ENCODE measurements at regions not wholly inside any gene's neighbourhood (a gene's known extent, or its start where the extent isn't known, plus 50 kb on each side); places are given as distances from the start of the nearest gene placed in this dataset.

DNA sequence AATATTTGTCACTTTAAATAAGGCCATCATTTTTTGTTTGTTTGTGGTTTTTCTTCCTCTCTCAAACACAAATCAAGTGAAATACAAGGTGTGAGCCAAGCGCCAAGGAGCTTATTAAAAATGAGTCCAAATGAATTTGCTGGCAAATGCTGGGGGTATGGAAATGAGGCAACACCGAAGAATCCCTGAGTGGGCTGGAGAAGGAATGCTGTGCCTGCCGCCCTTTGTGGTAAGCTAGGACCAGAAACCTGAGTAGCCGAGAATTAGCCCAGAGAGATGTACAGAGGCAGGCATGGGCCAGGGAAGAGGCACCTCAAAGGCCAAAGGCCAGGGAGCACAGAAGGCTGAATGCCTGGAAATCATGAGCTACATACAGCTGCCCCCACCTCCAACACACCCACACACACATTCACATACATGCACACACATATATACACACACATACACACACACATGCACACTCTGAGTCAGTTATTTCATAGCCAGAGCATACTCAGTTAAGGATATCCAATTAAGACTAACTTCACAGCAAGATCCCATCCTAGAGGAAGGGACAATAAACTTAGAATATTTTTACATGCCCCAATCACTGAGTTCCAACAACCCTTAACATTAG, 266.1 kb upstream of the DYNLRB2 start:
- TF ChIP-seq, protein P1, sequence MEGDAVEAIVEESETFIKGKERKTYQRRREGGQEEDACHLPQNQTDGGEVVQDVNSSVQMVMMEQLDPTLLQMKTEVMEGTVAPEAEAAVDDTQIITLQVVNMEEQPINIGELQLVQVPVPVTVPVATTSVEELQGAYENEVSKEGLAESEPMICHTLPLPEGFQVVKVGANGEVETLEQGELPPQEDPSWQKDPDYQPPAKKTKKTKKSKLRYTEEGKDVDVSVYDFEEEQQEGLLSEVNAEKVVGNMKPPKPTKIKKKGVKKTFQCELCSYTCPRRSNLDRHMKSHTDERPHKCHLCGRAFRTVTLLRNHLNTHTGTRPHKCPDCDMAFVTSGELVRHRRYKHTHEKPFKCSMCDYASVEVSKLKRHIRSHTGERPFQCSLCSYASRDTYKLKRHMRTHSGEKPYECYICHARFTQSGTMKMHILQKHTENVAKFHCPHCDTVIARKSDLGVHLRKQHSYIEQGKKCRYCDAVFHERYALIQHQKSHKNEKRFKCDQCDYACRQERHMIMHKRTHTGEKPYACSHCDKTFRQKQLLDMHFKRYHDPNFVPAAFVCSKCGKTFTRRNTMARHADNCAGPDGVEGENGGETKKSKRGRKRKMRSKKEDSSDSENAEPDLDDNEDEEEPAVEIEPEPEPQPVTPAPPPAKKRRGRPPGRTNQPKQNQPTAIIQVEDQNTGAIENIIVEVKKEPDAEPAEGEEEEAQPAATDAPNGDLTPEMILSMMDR (IDR thresholded peaks at IDR 0.05; ENCODE audit: insufficient read depth, low read length, poor library complexity, severe bottlenecking) = no peak
- TF ChIP-seq EZH2phosphoT487 (conservative IDR thresholded peaks at IDR 0.05; ENCODE audit: low read length) = no peak

Measured in SU-DHL-6 (cell line).